Activated T-cell treated with anti-CD3 and anti-CD28 coated beads for 48 hours (primary cell): ENCODE measurements at regions not wholly inside any gene's neighbourhood (a gene's known extent, or its start where the extent isn't known, plus 50 kb on each side); places are given as distances from the start of the nearest gene placed in this dataset.

ENCODE experiments used
- DNase-seq: peaks from one replicate; pipeline ENCODE4 v3.0.0-alpha.2; 2020; ENCODE audit warnings: low read depth

GRCh38 chr9:105146677-105147076, 97.8 kb upstream of the SLC44A1 start:
- no peak for DNase-seq

DNA sequence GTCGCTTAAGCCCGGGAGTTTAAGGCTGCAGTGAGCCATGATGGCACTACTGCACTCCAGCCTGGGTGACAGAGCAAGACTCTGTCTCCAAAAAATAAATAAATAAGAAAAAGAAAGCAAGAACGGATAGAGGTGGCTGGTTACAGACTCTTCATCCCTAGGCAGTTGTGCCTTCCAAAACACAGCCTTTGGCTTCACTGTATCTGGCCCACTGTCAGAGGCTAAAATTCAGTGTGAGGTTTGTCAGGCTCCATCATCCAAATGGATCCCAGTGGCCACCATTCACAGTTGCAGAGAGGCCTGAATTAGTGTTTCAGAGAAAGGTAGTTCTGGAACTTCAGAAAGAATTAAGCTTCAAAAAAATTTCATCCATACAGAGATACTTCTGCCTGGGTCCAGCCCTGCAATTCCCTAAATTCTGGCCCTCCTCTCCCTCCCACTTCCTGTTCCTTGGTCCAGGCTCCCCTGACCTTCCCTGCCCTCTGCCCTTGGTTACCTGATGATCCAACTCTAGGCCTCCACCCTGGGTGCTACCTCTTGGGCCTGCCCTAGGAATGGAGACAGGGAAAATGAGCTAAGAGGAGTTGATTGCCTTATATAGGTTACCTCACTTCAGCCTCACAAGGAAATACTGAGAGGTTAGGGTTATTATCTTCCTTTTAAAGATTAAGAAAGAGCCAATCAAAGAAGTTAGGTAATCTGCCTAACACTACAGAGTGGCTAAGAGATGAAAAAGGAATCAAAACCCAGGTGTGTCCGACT, 97.2 kb upstream of the SLC44A1 start:
- DNase-seq, result no peak

DNA sequence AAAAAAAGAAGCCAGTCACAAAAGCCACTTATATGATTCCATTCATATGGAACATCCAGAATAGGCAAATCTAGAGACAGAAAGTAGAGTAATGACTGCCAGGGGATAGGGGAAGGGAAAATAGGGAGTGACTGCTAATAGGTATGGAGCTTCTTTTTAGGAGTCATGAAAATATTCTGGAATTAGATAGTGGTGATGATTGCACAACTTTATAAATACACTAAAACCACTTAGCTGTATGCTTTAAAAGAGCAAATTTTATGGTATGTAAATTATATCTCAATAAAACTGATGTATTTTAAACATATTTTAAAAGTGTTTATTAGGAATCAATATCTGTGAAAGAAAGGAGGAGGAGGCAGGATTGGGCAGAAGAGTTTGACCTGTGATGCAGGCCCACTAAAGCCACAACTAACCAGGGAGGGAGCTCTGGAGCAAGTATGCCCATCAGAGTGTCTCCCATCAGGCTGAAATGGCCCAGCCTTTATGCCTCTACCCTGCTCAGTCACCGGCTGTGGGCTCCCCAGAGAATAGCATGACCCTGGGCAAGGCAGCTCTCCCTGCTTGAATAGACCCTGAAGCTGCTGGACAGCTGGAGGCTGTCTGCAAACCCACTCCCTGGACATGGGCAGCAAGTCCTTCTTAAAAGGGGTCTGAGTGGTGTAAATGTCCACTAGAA, 96.0 kb upstream of the SLC44A1 start:
- DNase-seq, result no peak

DNA sequence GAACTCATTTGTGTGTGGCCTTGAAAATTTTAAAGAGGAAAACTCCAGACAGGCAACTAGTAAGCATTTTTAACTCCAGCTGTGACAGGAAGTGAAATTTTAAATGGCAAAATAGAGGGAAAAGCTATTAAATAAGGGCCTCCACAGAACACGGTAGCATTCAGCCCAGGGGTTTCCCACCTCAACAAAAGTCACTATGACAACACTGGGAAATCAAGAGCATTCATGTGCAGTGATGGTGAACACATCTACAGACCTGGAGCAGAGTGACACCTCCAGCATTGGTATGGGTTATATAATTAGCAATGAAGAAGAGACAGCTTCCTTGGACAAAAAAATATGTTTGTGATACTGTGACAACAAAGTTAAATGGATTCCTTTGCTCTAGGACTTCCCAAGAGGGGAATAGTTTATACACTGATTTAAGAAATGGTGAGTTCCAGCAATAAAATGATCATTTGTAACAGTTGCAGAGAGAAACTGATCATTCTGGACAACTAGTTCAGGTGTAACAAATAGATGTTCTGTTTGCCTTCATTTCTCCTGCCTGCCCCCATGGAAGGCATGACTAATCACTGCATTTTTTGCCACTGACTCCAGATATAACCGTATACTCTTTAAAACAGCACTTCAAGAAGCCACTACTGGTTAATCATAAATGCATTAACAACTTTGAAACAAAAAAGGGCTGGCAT, 93.3 kb upstream of the SLC44A1 start:
- no peak for DNase-seq

- DNase-seq, result no peak
Measured at GRCh38 chr9:105151686-105151995, 92.8 kb upstream of the SLC44A1 start.

DNA sequence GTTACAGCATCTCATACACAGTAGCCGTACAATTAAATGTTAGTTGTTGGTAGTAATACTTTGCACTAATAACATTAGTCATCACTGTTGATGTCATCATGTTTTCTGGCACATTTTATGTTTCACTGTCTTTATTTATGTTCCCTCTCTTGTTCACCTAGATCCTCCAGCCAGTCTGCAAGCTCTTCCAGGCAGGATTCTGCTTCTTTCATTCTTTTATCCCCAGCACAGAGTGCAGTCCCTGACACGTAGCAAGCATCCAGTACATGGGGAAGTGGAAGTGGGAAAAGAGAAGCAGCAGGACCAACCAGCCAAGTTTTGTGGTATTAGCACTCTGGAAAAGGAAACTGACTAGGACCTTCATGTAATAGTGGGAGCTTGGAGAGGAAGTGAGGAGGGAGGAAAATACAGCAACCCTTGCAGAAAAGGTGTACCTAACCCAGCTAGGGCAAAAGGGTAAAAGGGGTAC, 89.7 kb upstream of the SLC44A1 start:
- no peak for DNase-seq

DNA sequence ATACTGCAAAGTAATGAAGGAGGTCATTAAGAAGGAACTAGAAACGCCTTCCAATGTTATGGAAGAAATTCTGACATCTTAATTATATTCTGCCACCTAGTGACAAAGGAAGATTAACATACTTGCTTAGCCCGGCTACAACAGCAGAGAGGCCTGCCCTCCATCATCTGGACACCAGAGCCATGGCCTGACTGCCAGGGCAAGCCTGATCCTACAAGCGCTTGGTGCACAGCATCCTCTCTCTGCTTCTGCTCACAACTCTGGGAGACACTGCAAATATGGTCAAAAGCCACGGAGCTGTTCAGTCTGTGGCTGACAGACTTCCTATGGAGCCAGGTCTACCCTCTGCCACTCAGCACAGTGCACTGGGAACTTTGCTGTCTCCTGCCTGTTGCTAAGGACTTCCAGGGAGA, 87.3 kb upstream of the SLC44A1 start:
- no peak for DNase-seq

- no peak for DNase-seq
Measured at GRCh38 chr9:105158020-105158419, 86.4 kb upstream of the SLC44A1 start.

GRCh38 chr9:105158898-105159297, 85.6 kb upstream of the SLC44A1 start:
- no peak for DNase-seq

GRCh38 chr9:105168870-105169319, 75.6 kb upstream of the SLC44A1 start:
- DNase-seq, result no peak

DNA sequence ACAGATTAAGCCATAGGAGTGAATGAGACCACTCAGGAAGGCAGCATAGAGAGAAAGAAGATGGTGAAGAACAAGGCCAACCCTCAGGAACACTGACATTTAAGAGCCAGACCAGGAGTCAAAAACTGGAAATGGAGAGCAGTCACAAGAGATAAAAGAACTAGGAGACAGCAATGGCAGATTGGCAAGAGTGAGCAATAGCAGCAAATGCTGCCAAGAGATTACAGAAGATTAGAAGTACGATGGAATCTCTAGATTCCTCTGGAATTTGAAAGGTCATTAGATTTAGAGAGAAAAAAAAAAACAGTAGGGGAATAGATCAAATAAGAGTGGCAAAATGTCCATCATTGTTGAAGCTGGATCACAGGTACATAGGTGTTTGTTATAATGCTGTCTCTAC, 73.4 kb upstream of the SLC44A1 start:
- DNase-seq, result no peak

DNA sequence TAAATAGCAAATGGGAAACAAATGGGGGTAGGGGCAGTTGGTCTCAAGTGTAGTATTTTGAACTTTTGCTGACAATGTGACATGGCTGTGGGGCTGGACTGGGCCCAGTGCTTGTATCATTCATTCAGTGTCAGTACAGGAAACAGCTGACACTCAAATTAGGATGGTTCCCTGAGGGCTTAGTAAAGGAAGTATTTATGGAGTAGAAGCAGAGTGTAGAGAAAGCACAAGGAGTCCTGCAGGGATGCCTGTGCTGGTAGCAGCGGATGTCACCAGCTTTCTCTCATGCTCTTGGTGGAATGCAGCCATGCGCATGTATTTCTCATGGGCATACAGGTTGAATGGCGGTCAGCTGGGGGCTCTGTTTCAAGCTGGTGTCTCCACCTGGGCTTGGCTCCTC, 72.9 kb upstream of the SLC44A1 start:
- DNase-seq, result no peak

GRCh38 chr9:105172436-105172835, 72.0 kb upstream of the SLC44A1 start:
- DNase-seq, result no peak

DNA sequence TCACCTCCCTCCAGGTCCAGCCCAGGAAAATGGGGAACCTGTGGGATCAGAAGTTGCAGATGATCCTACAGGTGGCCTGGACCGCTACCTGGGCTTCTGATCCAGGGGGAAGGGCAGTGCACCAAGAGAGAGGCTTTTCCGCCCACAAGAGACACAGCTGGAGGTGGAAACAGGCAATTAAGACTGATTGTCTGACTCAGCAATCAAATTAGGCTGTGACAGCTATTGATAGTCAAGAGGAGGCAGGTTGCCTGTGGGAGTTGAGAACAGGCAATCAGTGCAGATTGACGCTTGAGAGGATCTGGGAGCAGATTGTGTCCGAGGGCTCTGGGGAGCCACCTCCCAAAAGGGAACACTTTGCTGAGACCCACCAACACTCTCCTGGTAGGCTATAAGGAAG, 71.1 kb upstream of the SLC44A1 start:
- no peak for DNase-seq

- no peak for DNase-seq
Measured at GRCh38 chr9:105173826-105174225, 70.6 kb upstream of the SLC44A1 start.

GRCh38 chr9:105176194-105176593, 68.3 kb upstream of the SLC44A1 start:
- DNase-seq, result no peak

DNA sequence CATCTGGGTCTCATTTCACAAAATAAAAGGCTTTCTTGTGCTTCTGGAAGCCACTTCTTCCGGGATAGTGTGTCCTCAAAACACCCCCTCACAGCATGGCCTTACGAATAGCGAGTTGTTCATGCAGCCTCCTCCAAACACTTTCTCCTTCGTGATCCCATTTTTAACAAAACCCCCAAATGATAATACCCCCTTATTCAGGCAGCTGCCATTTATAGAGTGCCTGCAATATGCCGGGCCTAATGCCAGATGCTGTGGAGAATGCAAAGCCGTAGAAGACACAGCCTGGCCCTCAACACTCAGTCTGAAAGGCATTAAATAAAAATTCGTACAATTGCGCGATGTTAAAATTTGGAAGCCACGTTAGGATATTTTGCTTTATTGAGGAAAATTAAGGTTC, 66.4 kb upstream of the SLC44A1 start:
- no peak for DNase-seq

- DNase-seq, result no peak
Measured at GRCh38 chr9:105187781-105188180, 56.7 kb upstream of the SLC44A1 start.

DNA sequence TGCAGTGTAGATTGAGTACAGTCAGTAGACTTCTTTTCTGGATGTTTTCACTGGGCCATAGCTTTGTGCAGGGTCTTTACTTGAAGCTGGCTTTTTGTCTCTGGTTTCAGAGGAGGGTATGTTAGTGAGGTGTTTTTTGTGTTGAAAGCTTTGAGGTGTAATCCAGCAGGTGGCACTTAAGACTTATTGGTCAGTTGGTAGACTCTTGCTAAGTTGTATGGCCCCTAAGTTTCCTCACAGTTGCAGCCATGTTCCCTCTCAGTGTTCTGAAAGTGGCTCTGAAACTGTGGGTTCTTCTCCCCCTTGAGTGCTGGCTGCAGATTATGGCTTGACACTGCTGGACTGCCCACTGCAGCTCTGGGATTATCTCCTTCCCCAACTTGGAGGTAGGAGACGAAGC, 55.7 kb upstream of the SLC44A1 start:
- no peak for DNase-seq

- no peak for DNase-seq
Measured at GRCh38 chr9:105191508-105192121, 52.8 kb upstream of the SLC44A1 start.

DNA sequence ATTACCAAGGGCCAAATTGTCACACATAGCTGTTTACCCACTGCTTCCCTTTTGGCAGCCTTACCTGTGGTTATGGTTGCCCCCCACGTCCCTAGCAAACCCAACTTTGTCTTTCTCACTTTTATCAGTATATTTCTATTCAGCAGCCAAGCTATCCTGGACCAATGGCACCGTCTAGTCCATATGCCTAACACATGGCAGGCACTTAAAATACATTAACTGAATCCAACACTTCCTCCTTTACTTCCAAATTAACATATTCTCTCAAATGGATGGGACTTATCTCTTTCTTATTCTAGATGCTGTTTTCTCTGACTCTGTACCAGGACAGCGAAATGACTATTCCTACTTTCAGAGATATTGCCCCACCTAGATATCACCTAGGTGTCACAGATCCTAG, 50.9 kb upstream of the SLC44A1 start:
- no peak for DNase-seq

GRCh38 chr9:105194234-105194633, 50.2 kb upstream of the SLC44A1 start:
- no peak for DNase-seq
